Vagina (tissue), 2 donors: ENCODE measurements at regions not wholly inside any gene's neighbourhood (a gene's known extent, or its start where the extent isn't known, plus 50 kb on each side); places are given as distances from the start of the nearest gene placed in this dataset.

Experiments used
- CTCF ChIP-seq, 3 experiments: fragments of 450-650 bp in 2 of 3; fragments of 200-600 bp in 1 of 3; sonication (generic) in 1 of 3; IDR thresholded peaks; one replicate each; pipeline ENCODE4 v1.5.1; 2017 to 2019; ENCODE audit warnings: antibody characterized with exemption in 3 of 3, mild to moderate bottlenecking in 2 of 3, moderate library complexity in 2 of 3
- POLR2A ChIP-seq, 2 donors: fragments of 450-650 bp; IDR thresholded peaks; one replicate each; pipeline ENCODE4 v1.6.1; 2017; ENCODE audit warnings: antibody characterized with exemption in 2 of 2, mild to moderate bottlenecking in 2 of 2, moderate library complexity in 2 of 2
- POLR2AphosphoS5 ChIP-seq, 2 donors: sonication (generic); formaldehyde crosslinking; IDR thresholded peaks; one replicate each; pipeline ENCODE4 v1.9.0; 2017; ENCODE audit warnings: antibody characterized with exemption in 2 of 2, mild to moderate bottlenecking in 2 of 2, low read depth in 1 of 2; ENCODE audit not compliant: insufficient read depth in 1 of 2

- no peak for TF ChIP-seq POLR2A (IDR thresholded peaks at IDR 0.05)
- TF ChIP-seq CTCF (IDR thresholded peaks at IDR 0.05) = no peak
- no peak for TF ChIP-seq POLR2AphosphoS5 (IDR thresholded peaks at IDR 0.05; ENCODE audit: insufficient read depth in 1 of 2, low read depth in 1 of 2)
Observed at GRCh38 chr11:127454856-127455255, 454.3 kb upstream of the KIRREL3 start.
